Gastroesophageal sphincter (tissue), 3 donors: ENCODE measurements at regions not wholly inside any gene's neighbourhood (a gene's known extent, or its start where the extent isn't known, plus 50 kb on each side); places are given as distances from the start of the nearest gene placed in this dataset.

Source experiments
- EP300 ChIP-seq: sonication (generic); formaldehyde crosslinking; IDR thresholded peaks from one replicate; pipeline ENCODE4 v1.6.1; 2017; ENCODE audit warnings: antibody characterized with exemption, mild to moderate bottlenecking
- POLR2A ChIP-seq, 2 donors: fragments of 450-650 bp; IDR thresholded peaks; one replicate each; pipeline ENCODE4 v1.6.1; 2017; ENCODE audit warnings: antibody characterized with exemption in 2 of 2, mild to moderate bottlenecking in 2 of 2, moderate library complexity in 1 of 2
- POLR2AphosphoS5 ChIP-seq: sonication (generic); formaldehyde crosslinking; IDR thresholded peaks from one replicate; pipeline ENCODE4 v1.6.1; 2017; ENCODE audit warnings: antibody characterized with exemption
- TF ChIP-seq, protein P1 (sequence below), 4 experiments: fragments of 200-600 bp in 2 of 4; fragments of 450-650 bp in 2 of 4; sonication (generic) in 1 of 4; IDR thresholded peaks; one replicate each; pipeline ENCODE4 v1.5.1; 2017 to 2019; ENCODE audit warnings: antibody characterized with exemption in 4 of 4, mild to moderate bottlenecking in 2 of 4, moderate library complexity in 2 of 4

DNA sequence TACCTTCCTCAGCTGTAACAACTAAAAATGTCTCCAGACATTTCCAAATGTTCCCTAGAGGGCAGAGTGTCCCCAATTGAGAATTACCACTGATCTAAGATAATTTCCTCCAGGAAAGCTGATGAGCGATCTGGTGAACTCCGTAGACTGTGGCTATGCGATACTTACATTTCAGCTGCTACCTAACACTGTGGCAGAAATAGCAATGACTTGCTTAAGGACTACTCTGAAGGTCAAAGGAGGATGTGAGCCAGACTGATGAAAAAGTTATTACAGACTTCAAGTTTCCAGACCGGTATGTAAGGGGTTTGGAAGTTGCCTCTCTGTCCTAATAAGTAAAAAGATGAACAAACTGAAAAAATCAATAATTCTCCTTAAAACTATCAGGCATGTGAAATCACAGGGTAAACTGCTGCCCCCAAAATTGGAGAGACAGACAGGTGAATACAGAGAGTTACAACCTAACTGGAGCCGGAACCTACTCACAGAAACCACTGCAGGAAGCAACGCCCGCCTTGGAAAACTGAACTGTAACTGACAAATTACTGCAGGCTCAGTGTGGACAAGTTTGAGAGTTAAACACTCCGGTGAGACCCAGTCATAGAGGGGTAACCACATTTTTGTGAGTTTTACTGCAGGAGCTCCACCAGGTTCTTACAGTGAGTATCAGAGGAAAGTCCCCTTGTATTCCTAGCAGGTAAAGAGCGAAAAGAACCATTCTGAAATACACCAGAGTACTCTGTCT is 60.0 kb upstream of the PARP11 start:
- TF ChIP-seq, protein P1, sequence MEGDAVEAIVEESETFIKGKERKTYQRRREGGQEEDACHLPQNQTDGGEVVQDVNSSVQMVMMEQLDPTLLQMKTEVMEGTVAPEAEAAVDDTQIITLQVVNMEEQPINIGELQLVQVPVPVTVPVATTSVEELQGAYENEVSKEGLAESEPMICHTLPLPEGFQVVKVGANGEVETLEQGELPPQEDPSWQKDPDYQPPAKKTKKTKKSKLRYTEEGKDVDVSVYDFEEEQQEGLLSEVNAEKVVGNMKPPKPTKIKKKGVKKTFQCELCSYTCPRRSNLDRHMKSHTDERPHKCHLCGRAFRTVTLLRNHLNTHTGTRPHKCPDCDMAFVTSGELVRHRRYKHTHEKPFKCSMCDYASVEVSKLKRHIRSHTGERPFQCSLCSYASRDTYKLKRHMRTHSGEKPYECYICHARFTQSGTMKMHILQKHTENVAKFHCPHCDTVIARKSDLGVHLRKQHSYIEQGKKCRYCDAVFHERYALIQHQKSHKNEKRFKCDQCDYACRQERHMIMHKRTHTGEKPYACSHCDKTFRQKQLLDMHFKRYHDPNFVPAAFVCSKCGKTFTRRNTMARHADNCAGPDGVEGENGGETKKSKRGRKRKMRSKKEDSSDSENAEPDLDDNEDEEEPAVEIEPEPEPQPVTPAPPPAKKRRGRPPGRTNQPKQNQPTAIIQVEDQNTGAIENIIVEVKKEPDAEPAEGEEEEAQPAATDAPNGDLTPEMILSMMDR (IDR thresholded peaks at IDR 0.05), result no peak
- no peak for TF ChIP-seq POLR2AphosphoS5
- TF ChIP-seq POLR2A (IDR thresholded peaks at IDR 0.05), result no peak
- no peak for TF ChIP-seq EP300
